IMR-90 (cell line): ENCODE measurements at regions not wholly inside any gene's neighbourhood (a gene's known extent, or its start where the extent isn't known, plus 50 kb on each side); places are given as distances from the start of the nearest gene placed in this dataset.

Experiments
- ATAC-seq: fragments of 200-7000 bp; cut with Tn5 transposase; 2 replicates; pipeline ENCODE4 v1.9.1; 2020; ENCODE audit warnings: low read depth, mild to moderate bottlenecking, moderate library complexity
- BruUV-seq: library from RNA; stranded (reverse); fragments of 400-500 nt; replicated peaks from 2 replicates; lab custom pipeline; 2021; lab: Mats Ljungman, UMichigan
- CTCF ChIA-PET: fragments of 300-600 bp; formaldehyde crosslinking; extraction: SDS; loops from one replicate; lab custom pipeline; 2021; ENCODE audit warnings: antibody characterized with exemption; lab: Yijun Ruan, JAX
- POLR2A ChIA-PET: fragments of 300-600 bp; sonication (Branson Sonifier 250); formaldehyde crosslinking; loops from one replicate; lab custom pipeline; 2022; ENCODE audit warnings: antibody characterized with exemption; ENCODE audit not compliant: unreplicated experiment; lab: Charles Lee
- DNase-seq: peaks from one replicate; pipeline ENCODE4 v3.0.0; 2013
- H2AFZ ChIP-seq: replicated peaks from 2 replicates; pipeline ENCODE3; 2013; ENCODE audit warnings: low read length, mild to moderate bottlenecking; ENCODE audit not compliant: poor library complexity
- H2AK5ac ChIP-seq: 2 replicates; pipeline ENCODE4 v1.6.1; 2013; ENCODE audit warnings: low read depth, low read length, inconsistent platforms
- H2AK9ac ChIP-seq: replicated peaks from 2 replicates; pipeline ENCODE3; 2013; ENCODE audit warnings: mild to moderate bottlenecking, low read depth, low read length, moderate library complexity; ENCODE audit not compliant: poor library complexity
- H2BK120ac ChIP-seq: 2 replicates; pipeline ENCODE4 v1.6.1; 2013; ENCODE audit warnings: low read depth, low read length, inconsistent platforms
- H2BK15ac ChIP-seq: 3 replicates; pipeline ENCODE4 v1.6.1; 2013; ENCODE audit warnings: low read depth, low read length, inconsistent platforms
- H2BK20ac ChIP-seq: 2 replicates; pipeline ENCODE4 v1.6.1; 2013; ENCODE audit warnings: low read depth, mild to moderate bottlenecking, inconsistent platforms, low read length, moderate library complexity
- H2BK5ac ChIP-seq: 2 replicates; pipeline ENCODE4 v1.6.1; 2013; ENCODE audit warnings: mild to moderate bottlenecking, low read depth, low read length, inconsistent platforms; ENCODE audit not compliant: poor library complexity, severe bottlenecking
- H3K14ac ChIP-seq: replicated peaks from 2 replicates; pipeline ENCODE4 v1.6.1; 2013; ENCODE audit warnings: low read depth, low read length, inconsistent platforms
- H3K18ac ChIP-seq: 2 replicates; pipeline ENCODE4 v1.6.1; 2013; ENCODE audit warnings: low read depth, low read length, control low read depth
- H3K23ac ChIP-seq: 2 replicates; pipeline ENCODE4 v1.6.1; 2013; ENCODE audit warnings: low read depth, low read length, inconsistent platforms
- H3K27ac ChIP-seq: 2 replicates; pipeline ENCODE4 v1.5.1; 2013; ENCODE audit warnings: mild to moderate bottlenecking, control low read depth, low read length; ENCODE audit not compliant: insufficient read depth
- H3K27me3 ChIP-seq: 2 replicates; pipeline ENCODE4 v1.6.1; 2013; ENCODE audit warnings: low read length; ENCODE audit not compliant: control insufficient read depth, insufficient read depth
- H3K36me3 ChIP-seq: 2 replicates; pipeline ENCODE4 v1.6.1; 2013; ENCODE audit warnings: low read length, mixed read lengths; ENCODE audit not compliant: control insufficient read depth, insufficient read depth
- H3K4ac ChIP-seq: 2 replicates; pipeline ENCODE4 v1.6.1; 2013; ENCODE audit warnings: low read depth, low read length, inconsistent platforms
- H3K4me1 ChIP-seq: 2 replicates; pipeline ENCODE4 v1.6.1; 2013; ENCODE audit warnings: low read length, mixed read lengths; ENCODE audit not compliant: control insufficient read depth, insufficient read depth
- H3K4me2 ChIP-seq: 2 replicates; pipeline ENCODE4 v1.6.1; 2013; ENCODE audit warnings: low read depth, mild to moderate bottlenecking, control low read depth, low read length, moderate library complexity
- H3K4me3 ChIP-seq: 2 replicates; pipeline ENCODE4 v1.5.1; 2013; ENCODE audit warnings: low read depth, mild to moderate bottlenecking, control low read depth, low read length, moderate library complexity; ENCODE audit not compliant: insufficient read depth
- H3K56ac ChIP-seq: 2 replicates; pipeline ENCODE4 v1.6.1; 2013; ENCODE audit warnings: low read length, inconsistent platforms; ENCODE audit not compliant: insufficient read depth; ENCODE audit errors: extremely low read depth
- H3K79me1 ChIP-seq, 2 experiments: 2 replicates each; pipeline ENCODE4 v1.6.1; 2013; ENCODE audit warnings: low read length in 2 of 2, inconsistent platforms in 1 of 2, low read depth in 1 of 2
- H3K9ac ChIP-seq: 2 replicates; pipeline ENCODE4 v1.6.1; 2013; ENCODE audit warnings: low read depth, low read length, control low read depth
- H3K9me1 ChIP-seq: 2 replicates; pipeline ENCODE4 v1.6.1; 2013; ENCODE audit warnings: low read length, inconsistent platforms; ENCODE audit not compliant: insufficient read depth
- H3K9me3 ChIP-seq: 2 replicates; pipeline ENCODE4 v1.6.1; 2013; ENCODE audit warnings: low read length; ENCODE audit not compliant: control insufficient read depth, insufficient read depth
- H4K20me1 ChIP-seq: 2 replicates; pipeline ENCODE4 v1.6.1; 2013; ENCODE audit warnings: low read length, inconsistent platforms; ENCODE audit not compliant: insufficient read depth
- H4K5ac ChIP-seq: 2 replicates; pipeline ENCODE4 v1.6.1; 2013; ENCODE audit warnings: mild to moderate bottlenecking, low read depth, low read length, control low read depth
- H4K8ac ChIP-seq, 2 experiments: 2 replicates each; pipeline ENCODE4 v1.6.1; 2013; ENCODE audit warnings: low read depth in 2 of 2, low read length in 2 of 2, control low read depth in 1 of 2, inconsistent platforms in 1 of 2
- H4K91ac ChIP-seq: 2 replicates; pipeline ENCODE4 v1.6.1; 2013; ENCODE audit warnings: low read depth, low read length, inconsistent platforms; ENCODE audit not compliant: insufficient read depth
- BHLHE40 ChIP-seq: fragments of 150-350 bp; IDR thresholded peaks from 2 replicates; pipeline ENCODE4 v1.6.1; 2016; ENCODE audit warnings: mild to moderate bottlenecking, low read depth, low read length
- CHD1 ChIP-seq: IDR thresholded peaks from 2 replicates; pipeline ENCODE4 v1.6.1; 2012; ENCODE audit warnings: low read depth, low read length, improper control_type of control experiment
- FOS ChIP-seq: fragments of 150-350 bp; IDR thresholded peaks from 2 replicates; pipeline ENCODE4 v1.6.1; 2016; ENCODE audit warnings: low read depth, low read length
- MAFK ChIP-seq: IDR thresholded peaks from 2 replicates; pipeline ENCODE4 v1.6.1; 2012; ENCODE audit warnings: low read depth, low read length, improper control_type of control experiment
- MAZ ChIP-seq: IDR thresholded peaks from 2 replicates; pipeline ENCODE4 v1.6.1; 2012; ENCODE audit warnings: low read depth, mild to moderate bottlenecking, low read length, improper control_type of control experiment, moderate library complexity, borderline replicate concordance
- RAD21 ChIP-seq: IDR thresholded peaks from 2 replicates; pipeline ENCODE4 v1.6.1; 2012; ENCODE audit warnings: low read length, improper control_type of control experiment
- RCOR1 ChIP-seq: IDR thresholded peaks from 2 replicates; pipeline ENCODE4 v1.6.1; 2012; ENCODE audit warnings: mild to moderate bottlenecking, low read length, improper control_type of control experiment; ENCODE audit not compliant: insufficient replicate concordance
- RFX5 ChIP-seq: IDR thresholded peaks from 2 replicates; pipeline ENCODE4 v1.8.0; 2012; ENCODE audit warnings: low read depth, mild to moderate bottlenecking, low read length, moderate library complexity
- SMC3 ChIP-seq: fragments of 150-350 bp; IDR thresholded peaks from 2 replicates; pipeline ENCODE4 v1.6.1; 2016; ENCODE audit warnings: low read depth, mild to moderate bottlenecking, antibody characterized with exemption, low read length, moderate library complexity
- WGBS, 2 experiments: methylation state at CpG; one replicate each; pipeline versions ENCODE4 v1.1.5 to v1.1.7; 2013; ENCODE audit warnings: missing lambda C conversion rate in 2 of 2; ENCODE audit not compliant: insufficient read length in 1 of 2; ENCODE audit errors: extremely low coverage in 2 of 2; 5-methylcytosine and 5-hydroxymethylcytosine counted together
- dilution Hi-C: fragments of 300-500 bp; cut with HindIII; formaldehyde crosslinking; loops from one replicate; pipeline ENCODE4 v1.14.3; 2018; ENCODE audit warnings: low sequenced_read_pairs; ENCODE audit not compliant: unreplicated experiment
- in situ Hi-C: fragments of 300-500 bp; cut with MboI; formaldehyde crosslinking; loops from 3 replicates; pipeline ENCODE4 v1.14.3; 2019; ENCODE audit warnings: low sequenced_read_pairs, inconsistent platforms, mixed read lengths
- intact Hi-C: fragments of 100-400 bp; cut with micrococcal nuclease; formaldehyde crosslinking; loops from 2 replicates; pipeline ENCODE4 v1.10.0; 2022

- H3K23ac ChIP-seq = no peak overlapping the region
- H3K9me3 ChIP-seq = no peaks in the 10 kb centered on the region
- H3K4ac ChIP-seq = no peak overlapping the region
- no peak overlapping the region for H3K14ac ChIP-seq
- no peak overlapping the region for H2AFZ ChIP-seq
- H3K4me3 ChIP-seq = no peak overlapping the region
- intact Hi-C loops = loop anchor here (5.0 kb wide), 1 partner anchor 258 kb away; no protein-coding TSS in a partner anchor
- no peak overlapping the region for H3K56ac ChIP-seq
- H4K8ac ChIP-seq = no peak overlapping the region
- no peaks in the 10 kb centered on the region for H3K27me3 ChIP-seq
- H3K4me2 ChIP-seq = no peak overlapping the region
- no peak overlapping the region for H4K91ac ChIP-seq
- DNase-seq (no peak), ATAC-seq (no peak)
- H2AK9ac ChIP-seq = no peak overlapping the region
- peaks cover 39 to 80% of the 10 kb centered on the region in 2 experiments for H3K79me1 ChIP-seq
- H2AK5ac ChIP-seq = no peak overlapping the region
- no TSS peak for BruUV-seq
- H3K27ac ChIP-seq = no peak overlapping the region
- H3K4me1 ChIP-seq = peaks cover 5% of the 10 kb centered on the region; the same call in 1 of the 2 replicates
- TF ChIP-seq MAFK = no peak
- TF ChIP-seq RFX5 = no peak
- TF ChIP-seq RAD21 = no peak
- TF ChIP-seq CHD1 = no peak
- no peak for TF ChIP-seq RCOR1
- TF ChIP-seq FOS = no peak
- TF ChIP-seq MAZ = no peak
- TF ChIP-seq SMC3 = no peak
- no peak for TF ChIP-seq BHLHE40
- dilution Hi-C loops = no loop called here
- ChIA-PET CTCF (interaction anchor here (0.6 kb wide), 1 partner anchor 52 kb away, joined by 4 read pairs; no protein-coding TSS in a partner anchor), POLR2A (no interaction called here)
- peaks cover 32% of the 10 kb centered on the region for H4K20me1 ChIP-seq
- 60% methylated on average over 3 of the region's 8 CpGs; no CpG with 5 or more reads in 1 of the 2 experiments for WGBS, 2 experiments
- H2BK20ac ChIP-seq = no peak overlapping the region
- H3K9ac ChIP-seq = no peak overlapping the region
- peaks cover 72% of the 10 kb centered on the region for H3K36me3 ChIP-seq
- H4K5ac ChIP-seq = no peak overlapping the region
- no peak overlapping the region for H3K18ac ChIP-seq
- peaks cover 21% of the 10 kb centered on the region for H3K9me1 ChIP-seq
- no peak overlapping the region for H2BK5ac ChIP-seq
- no peak overlapping the region for H2BK120ac ChIP-seq
- in situ Hi-C loops = no loop called here
- H2BK15ac ChIP-seq = no peak overlapping the region
Observed at GRCh38 chr2:120954939-120955338, 219.3 kb downstream of the GLI2 start.
